C4-2B (cell line): ENCODE measurements at regions not wholly inside any gene's neighbourhood (a gene's known extent, or its start where the extent isn't known, plus 50 kb on each side); places are given as distances from the start of the nearest gene placed in this dataset.

Source experiments
- CTCF ChIP-seq: fragments of 450-650 bp; conservative IDR thresholded peaks from 2 replicates; pipeline ENCODE4 v1.5.1; 2017; ENCODE audit warnings: mild to moderate bottlenecking
- ZFX ChIP-seq: fragments of 450-650 bp; IDR thresholded peaks from 2 replicates; pipeline ENCODE4 v1.6.1; 2017

GRCh38 chr9:135346438-135347050 is 133.0 kb upstream of the PPP1R26 start:
- no peak for TF ChIP-seq CTCF
- no peak for TF ChIP-seq ZFX
